SKM-1 (cell line): ENCODE measurements at regions not wholly inside any gene's neighbourhood (a gene's known extent, or its start where the extent isn't known, plus 50 kb on each side); places are given as distances from the start of the nearest gene placed in this dataset.
"Not testable (repeated sequence)": the region's sequence is repeated elsewhere in the genome, so short reads cannot be mapped to it uniquely, and the experiment has no call there.

Experiments
- DNase-seq: peaks from one replicate; lab custom pipeline; 2025; ENCODE audit not compliant: unreplicated experiment; lab: John Stamatoyannopoulos, UW

- DNase-seq: no peak
Observed at GRCh38 chr10:7108141-7108540, 302.7 kb downstream of the SFMBT2 start.

DNA sequence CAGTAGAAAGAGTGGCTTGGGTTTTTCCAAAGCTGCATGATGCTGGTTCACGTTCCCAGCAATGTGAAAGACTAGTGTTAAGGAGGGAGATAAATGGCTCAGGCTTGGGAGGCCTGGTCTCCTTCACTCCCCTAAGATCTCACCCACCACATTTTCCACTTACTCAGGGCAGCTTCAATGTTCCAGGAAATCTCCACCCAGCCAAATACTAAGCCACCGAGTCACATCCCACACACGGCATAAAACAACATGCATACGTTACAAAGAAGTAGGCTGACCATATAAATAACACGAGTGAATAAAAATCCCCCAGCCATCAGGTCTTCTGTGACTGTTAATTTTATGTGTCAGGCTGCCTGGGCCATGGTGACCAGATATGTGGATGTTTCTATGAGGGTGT, 303.5 kb downstream of the SFMBT2 start:
- no peak for DNase-seq

GRCh38 chr10:7104379-7104778, 306.5 kb downstream of the SFMBT2 start:
- DNase-seq: not testable (repeated sequence)

GRCh38 chr10:7102557-7103349, 308.1 kb downstream of the SFMBT2 start:
- no peak for DNase-seq

DNA sequence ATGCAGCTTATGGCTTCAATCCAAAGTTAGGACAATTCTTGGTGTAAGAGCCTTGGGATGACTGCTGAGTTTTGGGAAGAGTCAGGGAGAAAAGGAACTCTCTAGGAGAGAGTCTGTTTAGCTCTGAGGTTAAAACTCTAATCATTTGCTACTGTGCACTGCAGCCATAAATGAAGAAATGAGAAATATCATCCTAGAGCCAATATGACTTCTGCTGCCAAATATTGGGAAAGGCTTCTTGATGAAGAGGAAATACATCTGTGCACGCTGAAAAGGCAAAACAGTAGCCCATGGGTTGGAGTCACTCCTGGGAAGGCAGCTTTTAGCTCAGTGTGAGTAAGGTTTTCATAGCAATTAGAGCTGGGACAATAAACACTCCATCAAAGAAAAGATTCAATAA, 308.8 kb downstream of the SFMBT2 start:
- DNase-seq: no peak

- DNase-seq: no peak
Observed at GRCh38 chr10:7101451-7101850, 309.4 kb downstream of the SFMBT2 start.

DNA sequence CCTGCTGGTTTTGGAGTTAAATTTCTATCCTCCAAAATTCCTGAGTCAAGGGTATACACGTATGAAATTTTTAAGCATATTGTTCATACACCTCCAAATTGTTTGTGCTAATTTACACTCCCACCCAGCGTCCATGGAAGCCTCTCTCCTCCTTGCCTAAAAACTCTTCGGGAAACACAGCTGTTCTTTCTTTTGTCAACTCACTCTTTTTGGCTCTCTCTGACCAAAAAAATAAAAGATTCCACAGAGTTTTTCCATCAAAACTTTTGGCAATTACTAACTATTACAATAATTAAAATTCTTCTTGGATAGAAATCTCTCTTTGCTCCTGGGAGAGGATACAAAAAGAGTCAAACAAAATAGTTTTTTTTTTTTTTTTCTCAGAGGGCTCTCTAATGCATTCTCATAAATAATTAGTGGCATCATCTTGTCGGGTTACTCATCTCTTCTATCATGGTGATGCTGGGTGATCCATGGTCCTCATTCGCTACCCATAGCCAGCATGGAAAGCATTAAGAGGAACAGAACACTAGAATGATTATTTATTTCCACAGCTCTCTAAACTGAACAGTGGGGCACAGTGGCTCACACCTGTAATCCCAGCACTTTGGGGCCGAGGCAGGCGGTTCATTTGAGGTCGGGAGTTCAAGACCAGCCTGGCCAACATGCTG, 310.7 kb downstream of the SFMBT2 start:
- DNase-seq: no peak

- DNase-seq: no peak
Observed at GRCh38 chr10:7098160-7098762, 312.6 kb downstream of the SFMBT2 start.

- DNase-seq: no peak
Observed at GRCh38 chr10:7094781-7095180, 316.1 kb downstream of the SFMBT2 start.

DNA sequence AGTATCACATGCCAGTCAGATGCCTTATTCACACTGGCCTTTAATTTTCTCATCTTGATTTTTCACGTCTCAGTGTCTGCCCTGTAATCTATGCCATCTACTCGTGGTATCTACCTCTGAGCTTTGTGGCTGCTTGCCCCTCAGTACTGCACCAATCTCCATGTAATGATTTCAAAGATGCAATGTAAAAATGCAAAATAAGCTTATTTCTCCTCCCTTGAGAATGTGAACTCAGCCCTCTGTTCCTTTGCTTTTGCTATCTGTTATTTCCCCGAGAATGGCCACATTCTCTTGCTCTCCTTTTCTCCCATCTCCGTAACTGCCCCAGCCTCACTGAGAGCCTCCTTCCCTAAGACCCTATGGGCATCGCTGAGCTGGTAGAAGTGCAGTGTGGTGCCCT, 317.5 kb downstream of the SFMBT2 start:
- DNase-seq: no peak

- no peak for DNase-seq
Observed at GRCh38 chr10:7092603-7093002, 318.2 kb downstream of the SFMBT2 start.

DNA sequence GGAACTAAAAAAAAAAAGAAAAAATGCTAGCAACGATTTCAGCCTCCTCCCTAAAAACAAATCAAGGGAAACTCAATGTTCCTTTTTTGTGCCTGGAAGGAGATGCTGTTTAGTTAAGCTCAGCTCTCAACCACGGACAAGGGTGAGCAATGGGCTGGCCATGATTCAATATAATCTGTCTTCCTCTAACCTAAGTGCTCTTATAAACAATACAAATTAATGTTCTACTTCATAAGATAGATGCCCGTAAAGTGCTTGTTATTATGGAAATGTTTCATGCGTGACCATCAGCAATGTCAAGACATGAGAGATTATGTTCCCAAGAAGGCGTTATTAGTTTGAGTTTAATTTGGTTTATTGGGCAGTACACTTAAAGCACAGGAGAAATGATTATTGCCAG, 320.3 kb downstream of the SFMBT2 start:
- no peak for DNase-seq

DNA sequence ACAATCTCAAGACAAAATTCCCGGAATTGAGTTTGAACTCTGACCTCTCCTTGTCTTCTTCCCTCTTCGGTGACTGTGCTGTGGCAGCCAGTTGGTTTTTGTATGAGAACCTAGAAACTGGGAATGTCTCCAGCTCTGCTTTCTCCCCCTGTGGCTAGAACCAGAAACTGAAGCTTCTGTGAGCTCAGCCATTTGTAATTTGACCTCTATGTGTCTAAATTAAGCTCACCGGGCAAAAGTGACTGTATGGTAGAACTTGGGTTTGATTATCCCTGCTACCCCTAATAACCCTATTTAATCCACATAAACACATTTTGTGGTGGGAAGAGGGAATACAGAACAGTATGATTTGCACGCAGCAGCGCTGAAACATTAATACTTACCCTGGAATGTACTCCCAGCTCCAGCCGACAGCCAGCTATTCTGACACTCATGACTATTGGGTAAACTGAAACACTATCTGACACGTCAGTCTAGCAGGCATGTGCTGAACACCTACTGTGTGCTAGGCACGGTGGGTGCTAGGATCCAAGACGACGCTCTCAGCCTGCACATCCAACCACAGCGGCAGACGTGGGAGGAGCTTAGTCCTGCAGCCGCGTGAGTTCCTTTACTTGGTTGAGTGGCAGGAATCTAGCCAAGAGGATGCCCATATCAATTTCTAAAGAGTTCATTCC, 324.8 kb downstream of the SFMBT2 start:
- DNase-seq: no peak

GRCh38 chr10:7085147-7085912, 325.5 kb downstream of the SFMBT2 start:
- no peak for DNase-seq

DNA sequence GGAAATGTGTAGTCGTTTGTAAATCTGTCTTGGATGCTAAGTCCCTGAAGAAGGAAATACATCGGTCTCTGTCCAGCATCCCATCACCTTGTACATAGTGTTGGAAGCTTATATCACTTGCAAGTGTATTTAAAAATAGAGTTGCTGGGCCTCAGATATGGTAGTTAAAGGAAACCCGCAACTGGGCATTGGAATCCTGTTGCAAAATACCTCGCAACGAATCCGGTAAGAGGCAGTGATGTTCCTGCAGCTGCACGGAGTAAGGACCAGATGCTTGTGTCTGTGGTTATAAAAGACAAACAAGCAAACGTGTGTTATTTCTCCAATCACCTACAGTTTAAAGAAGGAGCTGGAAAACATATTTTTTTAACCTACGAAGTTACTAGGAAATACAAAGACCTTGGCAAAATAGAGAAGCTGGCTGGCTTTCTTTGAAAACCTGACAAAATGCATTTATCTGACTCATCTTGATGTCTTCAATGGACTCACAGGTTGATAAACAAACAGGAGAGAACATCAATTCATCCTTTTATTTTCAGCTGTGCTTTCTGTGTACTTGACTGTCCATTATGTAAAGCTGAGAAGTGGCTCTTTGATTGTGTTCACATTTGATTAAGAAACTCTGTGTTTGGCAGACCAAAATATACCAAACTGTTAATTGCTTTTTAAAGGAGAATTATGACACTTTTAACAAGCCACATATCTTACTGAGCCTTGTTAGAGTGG, 326.4 kb downstream of the SFMBT2 start:
- DNase-seq: peak; percentile 14

DNA sequence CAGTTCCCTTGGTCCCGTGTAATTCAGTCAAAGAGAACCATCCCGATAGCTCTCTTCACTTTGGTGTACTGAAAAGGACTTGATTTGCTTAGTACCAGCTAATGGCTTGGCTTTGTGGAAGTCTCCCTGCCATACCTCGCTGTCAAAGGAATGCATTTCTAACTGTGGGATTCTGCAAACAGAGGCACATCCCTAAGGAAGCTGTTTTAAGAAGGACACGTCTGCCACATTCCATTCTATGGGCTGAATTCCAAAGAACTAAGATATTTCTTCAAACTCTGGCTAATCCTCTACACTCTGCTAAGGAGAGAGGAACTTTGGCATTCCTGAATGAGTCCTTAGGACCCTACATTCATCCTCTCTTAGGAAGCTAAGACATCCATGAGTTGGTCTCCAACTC, 327.9 kb downstream of the SFMBT2 start:
- DNase-seq: no peak

- no peak for DNase-seq
Observed at GRCh38 chr10:7077880-7078279, 333.0 kb downstream of the SFMBT2 start.

DNA sequence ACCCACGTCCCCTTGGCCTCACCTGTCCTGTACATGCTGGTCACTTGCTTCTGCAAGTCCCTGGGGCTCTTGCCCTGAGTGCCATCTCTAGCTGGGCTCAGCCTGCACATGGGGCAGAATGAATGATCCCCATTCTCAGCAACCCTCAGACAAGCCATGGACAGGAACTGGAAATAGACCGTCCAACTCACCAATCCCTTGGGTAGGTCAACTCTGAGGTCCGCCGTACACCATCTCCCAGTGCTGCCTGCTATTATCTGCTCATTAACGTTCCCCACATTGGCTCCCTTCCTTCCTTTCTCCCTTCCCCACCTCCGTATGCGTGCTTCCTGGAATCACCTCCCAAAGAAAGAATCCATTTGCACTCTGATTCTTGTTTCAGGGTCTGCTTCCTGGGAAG, 335.0 kb downstream of the SFMBT2 start:
- DNase-seq: no peak

- no peak for DNase-seq
Observed at GRCh38 chr10:7075110-7075509, 335.7 kb downstream of the SFMBT2 start.

GRCh38 chr10:7071421-7071820, 339.4 kb downstream of the SFMBT2 start:
- no peak for DNase-seq
